Stomach (tissue), 4 donors: ENCODE measurements at regions not wholly inside any gene's neighbourhood (a gene's known extent, or its start where the extent isn't known, plus 50 kb on each side); places are given as distances from the start of the nearest gene placed in this dataset.
"Not testable (repeated sequence)": the region's sequence is repeated elsewhere in the genome, so short reads cannot be mapped to it uniquely, and the experiment has no call there.

Experiments
- EP300 ChIP-seq: sonication (generic); formaldehyde crosslinking; IDR thresholded peaks from one replicate; pipeline ENCODE4 v1.6.1; 2017; ENCODE audit warnings: antibody characterized with exemption
- POLR2AphosphoS5 ChIP-seq, 3 donors: sonication (generic); formaldehyde crosslinking; IDR thresholded peaks; one replicate each; pipeline ENCODE4 v1.6.1; 2016; ENCODE audit warnings: antibody characterized with exemption in 3 of 3

GRCh38 chrX:90946870-90947269, 487.8 kb upstream of the PABPC5 start:
- not testable (repeated sequence) for TF ChIP-seq EP300; POLR2AphosphoS5 (IDR thresholded peaks at IDR 0.05)
